Inflammatory macrophage (primary cell): ENCODE measurements at regions not wholly inside any gene's neighbourhood (a gene's known extent, or its start where the extent isn't known, plus 50 kb on each side); places are given as distances from the start of the nearest gene placed in this dataset.
"Not testable (repeated sequence)": the region's sequence is repeated elsewhere in the genome, so short reads cannot be mapped to it uniquely, and the experiment has no call there.

ENCODE experiments used
- DNase-seq, 2 donors: peaks; one replicate each; pipeline ENCODE4 v3.0.0-alpha.2; 2020 to 2022

DNA sequence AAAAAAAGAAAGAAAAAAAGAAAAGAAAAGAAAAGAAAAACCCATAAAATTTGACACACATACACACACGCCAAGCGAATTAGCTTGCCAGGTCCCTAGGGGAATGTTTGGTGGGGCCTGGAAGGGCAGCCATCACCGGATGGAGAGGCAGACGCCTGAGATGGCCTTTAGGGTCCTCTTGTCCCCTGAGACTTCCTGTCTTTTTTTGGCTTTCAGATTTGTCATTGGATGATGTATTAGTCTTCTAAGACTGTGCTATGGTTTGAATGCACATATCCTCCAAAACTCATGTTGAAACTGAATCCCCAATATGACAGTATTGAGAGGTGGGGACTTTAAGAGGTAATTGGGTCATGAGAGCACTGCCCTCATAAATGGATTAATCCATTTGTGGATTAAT, 211.8 kb downstream of the TOMM20 start:
- DNase-seq, result no peak

DNA sequence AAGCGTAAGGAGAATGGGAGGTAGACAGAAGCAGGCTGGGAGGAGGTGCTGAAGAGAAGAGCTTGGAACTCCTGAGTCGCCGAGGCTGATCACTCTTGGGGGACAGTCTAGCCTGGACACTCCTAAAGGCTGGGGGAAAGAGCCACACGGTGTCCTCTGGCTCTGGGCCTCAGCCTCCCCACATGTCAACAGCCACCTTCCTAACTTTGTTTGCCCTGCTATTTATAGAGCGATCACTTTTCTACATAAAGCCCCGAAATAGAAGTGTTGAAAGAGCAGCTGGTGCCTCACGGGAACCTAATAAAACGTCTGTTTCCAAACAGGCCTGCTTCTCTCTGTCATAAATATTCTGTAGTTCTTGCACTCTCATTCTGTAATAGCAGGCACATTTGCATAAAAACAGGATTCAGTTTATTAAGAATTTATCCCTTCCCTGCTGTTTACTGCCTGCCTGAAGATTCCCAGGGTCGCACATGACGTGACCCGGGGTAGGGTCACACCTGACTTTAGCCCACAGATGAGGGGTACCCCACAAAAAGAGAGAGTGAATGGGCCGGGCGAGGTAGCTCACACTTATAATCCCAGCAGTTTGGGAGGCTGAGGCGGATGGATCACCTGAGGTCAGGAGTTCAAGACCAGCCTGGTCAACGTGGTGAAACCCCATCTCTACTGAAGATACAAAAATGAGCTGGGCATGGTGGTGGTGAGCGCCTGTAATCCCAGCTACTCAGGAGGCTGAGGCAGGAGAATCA, 212.5 kb downstream of the TOMM20 start:
- peak in 1 of 2 donors; percentile 50 for DNase-seq

DNA sequence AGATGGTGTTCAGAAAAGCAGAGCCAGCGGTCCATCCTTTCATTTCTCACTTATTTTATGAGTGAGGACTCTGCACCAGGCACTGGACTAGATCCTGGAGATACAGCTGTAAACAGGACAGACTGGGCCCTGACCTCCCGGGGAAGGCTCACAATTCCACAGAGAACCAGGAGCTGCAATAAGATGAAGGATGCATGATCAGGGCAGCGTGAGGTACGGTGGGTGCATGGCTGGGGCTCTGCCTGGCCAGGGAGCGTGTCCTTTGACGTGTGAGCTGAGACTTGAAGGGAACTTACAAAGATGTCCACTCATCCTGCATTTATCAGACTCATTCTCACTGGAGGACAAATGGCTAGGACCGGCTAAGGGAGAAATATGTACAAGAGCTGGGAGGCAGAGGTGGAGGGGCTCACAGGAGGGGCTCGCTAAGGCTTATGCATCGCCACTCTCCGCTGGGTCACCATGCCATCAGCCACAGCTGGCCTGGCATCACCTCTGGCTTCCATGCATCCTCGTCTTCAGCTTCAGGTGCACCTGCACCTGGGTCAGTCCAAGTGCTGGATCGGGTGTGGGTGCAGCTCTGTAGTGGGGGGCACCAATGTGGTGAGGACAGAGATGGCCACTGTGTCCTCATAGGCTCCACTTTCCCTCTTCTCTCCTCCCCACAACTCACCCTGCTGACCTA, 213.9 kb downstream of the TOMM20 start:
- DNase-seq, result no peak

DNA sequence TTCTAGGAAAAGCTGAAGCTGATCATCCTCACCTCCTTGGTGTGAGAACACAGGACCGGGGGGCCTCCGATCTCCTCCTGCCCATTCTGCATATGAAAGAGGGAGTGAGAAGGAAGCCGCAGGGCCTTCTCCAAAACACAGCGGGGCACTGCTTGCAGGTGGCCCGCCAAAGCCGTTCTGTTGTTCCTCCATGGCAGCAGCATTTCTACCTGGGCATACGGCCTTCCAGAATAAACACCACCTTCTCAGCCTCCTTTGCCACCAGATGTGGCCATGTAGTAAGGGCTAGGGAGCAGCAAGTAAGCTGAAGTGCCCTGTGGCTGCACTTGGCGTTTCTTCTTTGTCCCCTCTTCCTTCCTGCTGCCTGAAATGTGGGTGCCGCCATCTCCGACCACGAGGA, 214.9 kb downstream of the TOMM20 start:
- no peak for DNase-seq

DNA sequence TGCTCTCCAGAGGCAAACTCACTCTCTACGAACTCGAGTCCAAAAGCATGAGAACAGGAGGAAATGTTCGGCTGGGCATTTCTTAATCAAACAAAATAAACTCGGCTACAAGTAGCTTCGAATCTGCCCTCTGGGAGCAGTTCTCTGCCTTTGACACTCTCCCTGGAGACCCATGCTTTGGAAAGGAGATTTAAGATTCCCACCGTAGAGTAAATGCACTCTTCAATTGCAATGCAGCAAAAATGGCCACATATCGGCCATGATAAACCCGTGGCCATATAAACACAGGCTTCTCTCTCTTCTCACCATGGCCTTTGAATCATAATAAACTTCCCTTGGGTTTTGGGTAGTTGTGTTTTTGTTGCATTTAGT, 215.4 kb downstream of the TOMM20 start:
- DNase-seq, result no peak

DNA sequence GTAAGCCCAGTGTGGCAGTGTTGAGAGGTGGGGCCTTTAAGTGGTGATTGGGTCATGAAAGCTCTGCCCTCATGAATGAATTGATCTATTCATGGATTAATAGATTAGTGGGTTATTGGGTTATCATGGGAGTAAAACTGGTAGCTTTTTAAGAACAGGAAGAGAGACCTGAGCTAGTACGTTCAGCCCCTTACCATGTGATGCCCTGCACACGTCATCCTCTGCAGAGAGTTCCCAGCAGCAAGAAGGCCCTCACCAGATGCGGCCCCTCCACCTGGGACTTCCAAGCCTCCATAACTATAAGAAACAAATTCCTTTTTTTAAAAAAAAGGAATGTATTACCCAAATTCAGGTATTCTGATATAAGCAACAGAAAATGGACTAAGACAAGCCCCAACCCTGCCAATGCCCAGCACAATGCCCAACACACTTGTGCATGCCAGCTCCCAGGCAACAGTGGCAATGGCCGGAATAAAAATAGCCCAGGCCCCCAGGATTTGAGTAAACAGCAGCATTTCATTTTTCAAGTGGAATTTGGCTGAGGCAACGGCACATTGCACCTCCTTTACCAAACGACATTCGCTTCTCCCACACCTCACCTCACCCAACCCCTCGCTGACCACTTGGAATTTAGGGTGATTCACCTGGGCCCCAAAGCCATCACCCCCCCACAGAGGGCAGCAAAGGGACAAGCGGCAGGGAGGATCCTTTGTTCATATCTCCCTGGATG, 215.9 kb downstream of the TOMM20 start:
- DNase-seq, result no peak

DNA sequence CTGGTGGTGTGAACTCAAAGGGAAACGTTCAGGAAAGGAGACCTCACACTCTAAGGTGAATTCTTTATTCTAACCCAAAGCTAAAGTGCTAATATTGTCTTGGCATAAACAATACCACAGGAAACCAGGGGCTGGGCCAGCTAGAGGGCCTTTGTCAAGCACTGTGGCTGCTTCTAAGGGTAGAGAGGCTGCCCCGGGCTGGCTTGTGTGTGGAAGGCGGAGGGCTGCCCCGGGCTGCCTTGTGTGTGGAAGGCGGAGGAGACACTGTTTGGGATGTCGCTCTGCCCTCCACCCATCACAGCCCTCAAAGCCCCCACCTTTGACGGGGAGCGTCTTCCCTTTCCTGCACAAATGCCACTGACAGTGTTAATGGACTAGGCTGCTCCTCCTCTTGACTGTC, 216.8 kb downstream of the TOMM20 start:
- DNase-seq, result no peak

DNA sequence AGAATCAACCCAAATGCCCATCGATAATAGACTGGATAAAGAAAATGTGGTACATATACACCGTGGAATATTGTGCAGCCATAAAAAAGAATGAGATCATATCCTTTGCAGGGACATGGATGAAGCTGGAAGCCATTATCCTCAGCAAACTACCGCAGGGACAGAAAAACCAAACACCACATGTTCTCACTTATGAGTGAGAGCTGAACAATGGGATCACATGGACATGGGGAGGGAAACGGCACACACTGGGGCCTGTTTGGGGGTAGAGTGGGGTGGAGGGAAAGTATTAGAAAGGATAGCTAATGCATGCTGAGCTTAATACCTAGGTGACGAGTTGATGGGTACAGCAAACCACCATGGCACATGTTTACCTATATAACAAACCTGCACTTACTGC, 217.5 kb downstream of the TOMM20 start:
- not testable (repeated sequence) for DNase-seq

DNA sequence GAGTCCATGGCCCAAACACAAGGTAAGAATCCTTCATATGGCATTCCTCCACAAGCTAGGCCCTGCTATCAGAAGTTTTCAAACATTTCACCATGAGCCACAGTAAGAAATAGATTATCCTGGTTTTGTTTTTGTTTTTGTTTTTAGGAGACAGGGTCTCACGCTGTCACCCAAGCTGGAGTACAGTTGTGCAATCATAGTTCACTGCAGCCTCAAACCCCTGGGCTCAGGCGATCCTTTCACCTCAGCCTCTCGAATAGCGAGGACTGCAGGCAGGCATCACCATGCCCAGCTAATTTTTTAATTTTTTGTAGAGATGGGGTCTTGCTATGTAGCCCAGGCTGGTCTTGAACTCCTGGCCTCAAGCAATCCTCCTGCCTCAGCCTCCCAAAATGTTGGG, 218.8 kb downstream of the TOMM20 start:
- DNase-seq, result no peak

DNA sequence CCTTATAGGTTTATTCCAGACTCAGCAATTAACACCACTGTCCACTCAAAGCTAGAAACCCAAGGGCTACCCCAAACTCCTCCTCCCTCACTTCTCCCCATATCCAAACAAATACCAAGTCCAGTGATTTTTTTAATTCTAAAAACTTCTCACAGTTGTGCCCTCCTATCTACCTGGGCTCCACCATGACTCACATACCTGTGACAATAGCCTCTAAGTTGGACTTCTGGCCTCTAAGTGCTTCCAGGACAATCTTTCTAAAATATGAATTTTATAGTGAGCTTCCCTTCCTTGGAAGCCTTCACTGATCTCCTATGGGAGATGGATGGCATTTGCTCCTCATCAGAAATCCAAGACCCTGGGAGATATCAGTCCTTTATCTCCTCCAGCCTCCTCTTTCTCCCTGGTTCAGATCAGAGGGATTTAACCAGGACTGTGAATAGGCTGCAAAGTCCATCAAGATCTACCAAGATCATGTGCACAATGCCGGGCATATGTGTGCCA, 219.3 kb downstream of the TOMM20 start:
- DNase-seq, result no peak

DNA sequence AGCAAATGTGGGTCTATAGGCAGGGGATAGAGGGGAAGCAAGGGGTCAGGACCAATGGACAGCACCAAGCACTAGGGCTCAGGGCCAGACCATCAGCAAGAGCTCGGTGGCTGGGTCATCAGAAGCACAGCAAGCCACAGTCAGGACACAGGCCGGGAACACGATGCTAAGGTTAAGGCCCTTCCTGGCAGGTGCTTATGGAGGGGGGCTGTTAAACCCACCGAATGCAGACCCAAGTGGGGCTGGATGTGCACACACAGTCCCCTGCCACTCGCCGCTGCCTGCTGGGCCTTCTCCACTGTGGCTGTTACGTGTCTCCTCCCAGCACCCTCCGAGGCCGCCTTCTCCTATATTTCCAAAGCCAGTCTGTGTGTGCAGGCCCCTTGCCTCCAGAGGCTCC, 220.1 kb downstream of the TOMM20 start:
- DNase-seq, result no peak

DNA sequence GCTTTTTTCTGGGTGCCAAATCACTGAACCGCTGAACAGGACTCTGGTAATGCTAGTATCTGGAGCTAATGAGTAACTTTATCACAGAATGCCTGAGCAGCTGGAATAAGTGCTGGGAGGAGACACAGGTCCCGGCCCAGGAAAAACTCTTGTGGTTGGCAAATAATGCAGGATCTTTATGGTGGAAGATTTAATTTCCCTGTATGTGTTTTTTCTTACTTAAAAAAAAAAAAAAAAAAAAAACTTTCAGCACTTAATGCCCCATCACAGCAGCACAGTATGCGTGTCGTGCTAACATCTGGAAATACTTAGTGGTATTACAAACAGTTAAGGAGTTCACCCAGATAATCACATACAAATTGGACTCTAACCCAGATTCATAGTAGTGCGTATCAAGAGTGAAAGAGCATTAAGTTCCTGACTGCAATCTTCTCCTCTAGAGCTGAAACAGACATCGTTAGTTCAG, 220.7 kb downstream of the TOMM20 start:
- no peak for DNase-seq

DNA sequence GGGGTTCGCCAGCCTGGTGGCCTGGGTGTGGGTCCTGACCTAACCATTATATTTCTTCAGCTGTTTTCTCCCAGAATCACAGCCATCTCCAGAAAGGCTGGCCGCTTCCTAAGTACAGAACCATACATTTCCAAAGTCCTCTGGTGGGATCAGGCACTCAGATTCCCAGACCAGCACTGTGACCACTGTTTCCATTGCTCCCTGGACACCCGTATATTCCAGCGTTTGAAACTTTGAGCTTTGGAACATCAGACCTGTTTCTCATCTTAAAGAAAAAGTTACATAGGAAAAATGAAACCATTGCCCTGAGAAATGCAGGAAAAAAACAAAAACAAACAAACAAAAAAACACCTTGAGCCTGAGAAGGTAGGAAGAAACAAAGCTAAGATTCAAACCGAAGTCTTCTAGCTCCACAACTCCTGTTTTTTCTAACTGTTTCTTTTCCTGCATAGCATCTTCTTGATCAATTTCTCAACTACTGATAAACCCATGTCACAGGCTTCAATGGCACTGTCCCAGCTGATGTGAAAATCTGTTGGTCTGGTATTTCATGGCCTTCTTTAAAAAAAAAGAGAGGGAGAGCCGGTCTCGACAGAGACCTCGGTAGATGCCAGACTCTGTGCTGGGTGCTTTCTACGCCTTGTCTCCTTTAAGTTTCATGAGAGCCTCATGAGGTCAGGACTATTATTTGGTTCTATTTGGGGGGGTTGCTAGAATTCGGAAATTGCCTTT, 221.3 kb downstream of the TOMM20 start:
- DNase-seq, result no peak

DNA sequence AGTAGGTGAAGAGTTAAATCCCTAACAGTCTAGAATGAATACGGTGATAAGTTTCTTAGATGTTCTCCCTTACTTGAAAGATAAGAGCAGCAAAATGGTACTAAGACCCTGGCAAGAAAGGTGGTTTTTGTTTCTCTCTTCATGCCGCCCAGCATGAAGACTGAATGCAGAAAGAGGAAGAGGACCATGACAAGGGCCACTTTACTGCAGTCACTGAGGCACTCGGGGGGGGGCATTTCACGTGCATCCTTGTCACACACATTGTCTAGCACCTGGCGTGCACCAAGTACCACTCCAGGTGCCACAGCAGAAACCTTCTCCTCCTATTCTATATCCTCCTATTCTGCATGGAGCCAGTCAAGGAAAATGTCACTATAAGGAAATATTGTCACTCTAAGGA, 222.0 kb downstream of the TOMM20 start:
- DNase-seq, result no peak

DNA sequence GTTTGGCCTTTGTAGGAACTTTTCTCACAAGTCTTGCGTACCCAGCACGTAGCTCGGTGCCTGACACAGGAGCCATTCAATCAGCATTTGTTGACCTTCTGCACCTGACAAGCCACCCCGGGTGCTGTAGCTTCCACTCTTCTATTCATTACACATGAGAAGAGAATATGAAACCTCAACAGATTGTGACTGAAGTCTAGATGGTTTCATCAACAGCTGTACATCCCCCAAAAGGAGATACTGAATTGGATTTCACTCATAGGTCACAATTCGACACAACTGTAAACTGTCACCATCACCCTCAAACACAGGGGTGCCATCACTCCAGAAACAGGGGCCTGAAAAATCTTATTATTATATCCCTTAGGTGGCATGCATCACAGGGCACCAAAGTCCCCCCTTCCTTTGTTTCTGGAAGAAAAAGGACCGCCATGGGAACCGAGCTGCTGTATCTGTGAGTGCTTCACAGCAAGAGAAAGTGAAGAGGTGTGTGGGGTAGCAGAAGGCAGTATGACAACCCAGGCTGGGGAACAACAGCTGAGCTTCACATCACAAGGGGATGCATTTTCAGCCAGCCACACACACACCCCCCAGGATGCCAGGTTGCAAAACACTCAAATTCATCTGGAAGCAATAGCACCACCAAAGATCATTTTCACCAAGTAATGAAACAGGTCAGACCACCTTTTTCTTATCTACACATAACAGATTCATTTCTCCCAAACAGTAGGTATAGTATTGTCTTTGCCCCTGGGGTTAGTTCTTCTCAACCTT, 225.7 kb downstream of the TOMM20 start:
- DNase-seq, result no peak

DNA sequence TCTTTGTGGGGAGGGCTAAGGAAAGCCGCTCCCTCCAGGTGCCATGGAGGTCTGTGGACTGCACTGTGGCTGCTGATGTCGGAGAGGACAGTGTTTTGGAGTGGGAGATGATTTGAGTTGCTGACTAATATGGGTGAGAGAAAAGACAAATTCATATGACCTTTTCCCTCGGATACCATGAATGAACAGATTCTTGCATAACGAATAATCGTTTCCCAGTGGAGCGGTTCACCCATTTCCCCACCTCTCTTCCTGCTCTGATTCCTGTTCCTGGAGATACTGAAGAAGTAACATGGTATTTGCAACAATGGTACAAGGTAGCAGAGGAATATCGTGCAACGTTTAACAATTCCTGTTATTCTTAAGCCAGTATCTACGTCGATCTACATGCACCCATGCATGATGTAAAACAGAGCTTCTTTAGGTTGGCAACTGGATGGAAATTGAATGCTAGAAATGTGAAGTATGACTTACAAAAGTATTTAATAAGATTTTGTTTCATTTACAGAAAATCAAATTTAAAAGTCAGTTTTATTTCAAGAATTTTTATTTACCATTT, 227.1 kb downstream of the TOMM20 start:
- no peak for DNase-seq

DNA sequence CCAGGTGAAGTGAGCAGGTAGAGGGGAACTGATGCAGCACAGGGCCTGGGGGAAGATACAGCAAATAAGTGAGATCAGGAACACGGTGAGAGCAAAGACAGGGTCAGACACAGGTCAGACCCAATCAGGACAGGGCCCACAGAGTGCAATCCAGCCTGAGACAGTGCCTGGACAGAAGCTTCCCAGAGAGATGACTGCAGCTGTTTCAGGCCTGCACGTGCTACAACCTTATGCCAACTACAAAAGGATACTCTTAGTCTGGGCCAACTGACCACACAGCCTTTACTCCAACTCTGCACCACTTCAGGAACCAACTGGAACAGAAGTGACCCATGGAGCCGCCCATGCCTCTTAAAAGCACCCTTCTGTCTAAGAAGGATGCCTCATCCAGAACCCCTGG, 228.0 kb downstream of the TOMM20 start:
- no peak for DNase-seq

DNA sequence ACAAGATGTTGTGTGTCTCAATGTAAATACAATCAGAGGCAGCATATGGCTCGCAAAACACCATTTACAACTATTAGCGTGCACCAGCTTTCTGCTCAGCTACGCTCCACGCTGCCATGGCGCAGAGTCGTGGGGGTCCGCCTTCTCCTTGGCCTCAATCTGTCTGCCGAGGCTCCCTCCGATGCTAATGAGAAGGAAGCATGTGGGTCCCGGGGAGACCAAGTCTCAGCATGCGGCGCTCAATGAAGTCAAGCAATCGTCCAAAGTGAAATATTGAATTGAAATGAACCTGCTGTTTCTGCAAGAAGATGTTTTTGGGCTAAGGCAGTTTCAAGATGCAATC, 228.9 kb downstream of the TOMM20 start:
- DNase-seq, result no peak

DNA sequence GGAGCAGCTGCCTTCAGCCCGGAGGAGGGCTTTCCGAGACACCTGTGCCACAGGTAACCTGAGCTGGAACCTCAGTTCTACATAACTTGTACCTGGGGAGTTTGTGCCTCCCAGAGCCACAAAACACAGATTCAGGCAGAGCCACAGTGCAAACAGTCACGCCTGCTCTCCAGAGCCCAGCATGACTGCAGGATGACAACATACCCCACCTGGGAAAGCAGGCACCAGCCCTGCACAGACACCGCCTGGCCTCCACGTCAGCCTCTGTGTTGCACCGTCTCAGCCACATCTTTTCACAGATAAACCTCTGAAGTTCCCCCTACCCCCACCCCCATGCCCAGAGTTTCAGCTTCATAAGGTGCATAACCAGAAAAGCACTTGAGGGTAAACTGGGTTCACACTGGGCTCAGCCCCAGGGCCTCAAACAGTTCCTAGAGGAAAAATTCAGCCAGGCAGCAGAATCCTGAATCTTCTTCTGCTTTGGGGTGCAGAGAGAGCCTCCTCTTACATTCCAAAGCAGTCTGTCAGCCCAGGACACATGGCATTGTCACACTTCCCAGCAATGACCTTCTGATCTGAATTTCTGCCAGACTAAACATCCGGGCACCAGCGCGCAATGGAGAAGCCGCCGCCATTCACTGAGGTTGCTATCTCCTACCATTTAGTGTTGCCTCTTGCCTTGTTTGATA, 229.5 kb downstream of the TOMM20 start:
- DNase-seq, result no peak

DNA sequence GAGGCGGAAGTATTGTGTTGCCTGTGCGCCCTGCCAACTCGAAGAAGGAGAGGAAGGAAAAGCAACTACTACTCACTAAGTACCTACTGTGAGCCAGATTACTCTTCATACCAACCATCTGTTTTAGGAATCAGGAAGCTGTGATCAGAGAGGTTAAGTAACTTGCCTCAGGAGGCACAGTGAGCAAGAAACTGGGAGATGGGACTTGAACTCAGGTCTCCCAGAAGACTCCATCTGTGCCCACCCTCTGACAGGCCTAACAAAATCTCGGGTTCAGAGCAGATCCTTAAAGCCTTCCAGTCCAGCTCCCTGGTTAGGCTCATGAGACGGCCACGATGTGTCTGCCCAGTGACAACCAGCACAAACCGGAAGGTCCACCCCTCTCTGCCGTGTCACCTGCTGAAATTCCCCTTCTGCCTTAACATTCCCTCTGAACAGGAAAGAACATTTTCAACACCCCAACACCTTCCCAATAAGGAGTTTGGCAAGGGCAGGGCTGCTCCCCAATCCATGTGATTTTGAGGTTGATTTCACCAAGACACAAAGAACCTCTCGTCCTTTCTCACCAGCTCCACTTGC, 230.1 kb downstream of the TOMM20 start:
- no peak for DNase-seq
